ENCODE measurements at regions not wholly inside any gene's neighbourhood (a gene's known extent, or its start where the extent isn't known, plus 50 kb on each side); places are given as distances from the start of the nearest gene placed in this dataset.
"Not testable (repeated sequence)": the region's sequence is repeated elsewhere in the genome, so short reads cannot be mapped to it uniquely, and the experiment has no call there.

DNA sequence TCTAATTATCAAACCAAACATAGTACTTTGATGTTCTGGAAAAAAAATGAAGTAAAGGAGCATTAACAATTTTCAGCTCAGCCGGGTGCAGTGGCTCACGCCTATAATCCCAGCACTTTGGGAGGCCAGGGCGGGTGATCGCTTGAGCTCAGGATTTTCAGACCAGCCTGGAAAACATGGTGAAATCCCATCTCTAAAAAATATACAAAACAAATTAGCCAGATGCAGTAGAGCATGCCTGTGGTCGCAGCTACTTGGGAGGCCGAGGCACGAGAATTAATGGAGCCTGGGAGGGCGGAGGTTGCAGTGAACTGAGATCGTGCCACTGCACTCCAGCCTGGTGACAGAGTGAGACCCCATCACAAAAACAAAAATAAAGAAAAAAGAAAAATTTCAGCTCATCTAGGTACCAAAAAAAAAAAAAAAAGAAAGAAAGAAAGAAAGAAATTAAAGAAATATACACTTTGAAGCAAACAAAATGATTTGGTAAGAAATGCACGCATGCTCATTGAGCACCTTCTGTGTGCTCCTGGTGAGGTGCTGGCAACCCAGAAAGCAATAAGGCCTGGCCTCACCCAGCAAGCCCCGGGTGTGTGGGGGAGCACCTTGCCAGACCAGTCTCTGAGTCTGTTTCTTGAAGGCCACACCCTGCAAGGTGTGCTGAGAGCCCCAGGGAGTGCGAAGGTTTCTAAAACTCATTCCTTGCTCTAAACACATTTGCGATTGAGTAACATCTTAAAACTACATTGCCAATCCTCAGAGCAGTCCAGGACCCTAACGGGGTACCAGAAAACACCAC is 133.5 kb downstream of the TFCP2L1 start:
- no peak for DNase-seq

DNA sequence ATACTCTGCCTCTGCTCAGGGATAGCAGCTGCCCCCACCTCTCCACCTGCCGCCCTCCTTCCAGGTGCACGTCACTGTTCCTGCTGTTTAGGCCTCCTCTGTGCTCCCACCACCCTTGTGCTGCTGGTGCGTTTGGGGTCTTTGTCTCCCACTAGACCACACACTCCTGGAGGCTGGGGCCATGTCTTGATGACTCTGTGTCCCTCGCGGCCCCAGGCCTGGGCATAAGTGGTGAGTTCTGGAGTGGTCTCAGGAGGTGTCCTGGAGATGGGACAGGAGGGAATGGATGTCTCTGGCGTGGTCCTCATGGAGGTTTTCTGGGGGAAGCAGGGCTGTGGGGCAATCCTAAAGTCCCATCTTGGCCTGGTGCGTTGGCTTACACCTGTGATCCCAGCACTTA is 132.1 kb downstream of the TFCP2L1 start:
- DNase-seq: no peak

GRCh38 chr2:121153516-121153915 is 131.5 kb downstream of the TFCP2L1 start:
- no peak for DNase-seq

DNA sequence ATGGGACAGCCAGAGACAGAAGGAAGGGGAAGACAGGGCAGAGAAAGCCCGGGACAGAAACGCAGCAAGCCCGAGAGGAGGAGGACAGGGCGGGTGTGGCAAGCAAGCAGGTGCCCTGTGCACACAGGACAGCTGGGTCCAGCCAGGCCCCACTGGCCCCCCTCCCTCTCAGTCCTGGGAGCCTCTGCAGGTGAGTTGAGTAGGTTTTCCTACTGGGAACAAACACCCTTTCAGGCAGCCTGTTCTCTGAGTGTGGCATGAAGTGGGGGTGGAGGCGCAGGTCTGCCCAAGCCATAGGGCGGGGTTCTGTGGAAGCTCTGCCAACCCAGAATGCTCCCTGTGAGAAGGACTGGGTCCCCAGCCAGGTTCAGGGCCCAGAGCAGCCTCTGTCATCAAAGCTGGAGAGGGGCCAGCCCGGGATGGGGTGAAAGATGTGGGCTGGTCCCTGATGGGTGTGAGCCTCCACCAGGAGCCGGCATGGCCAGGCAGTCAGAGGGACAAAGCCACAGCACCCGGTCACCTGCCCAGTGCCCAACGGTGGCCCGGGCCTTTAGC is 129.4 kb downstream of the TFCP2L1 start:
- DNase-seq: no peak

- not testable (repeated sequence) for DNase-seq
Measured at GRCh38 chr2:121157481-121157880, 127.5 kb downstream of the TFCP2L1 start.

DNA sequence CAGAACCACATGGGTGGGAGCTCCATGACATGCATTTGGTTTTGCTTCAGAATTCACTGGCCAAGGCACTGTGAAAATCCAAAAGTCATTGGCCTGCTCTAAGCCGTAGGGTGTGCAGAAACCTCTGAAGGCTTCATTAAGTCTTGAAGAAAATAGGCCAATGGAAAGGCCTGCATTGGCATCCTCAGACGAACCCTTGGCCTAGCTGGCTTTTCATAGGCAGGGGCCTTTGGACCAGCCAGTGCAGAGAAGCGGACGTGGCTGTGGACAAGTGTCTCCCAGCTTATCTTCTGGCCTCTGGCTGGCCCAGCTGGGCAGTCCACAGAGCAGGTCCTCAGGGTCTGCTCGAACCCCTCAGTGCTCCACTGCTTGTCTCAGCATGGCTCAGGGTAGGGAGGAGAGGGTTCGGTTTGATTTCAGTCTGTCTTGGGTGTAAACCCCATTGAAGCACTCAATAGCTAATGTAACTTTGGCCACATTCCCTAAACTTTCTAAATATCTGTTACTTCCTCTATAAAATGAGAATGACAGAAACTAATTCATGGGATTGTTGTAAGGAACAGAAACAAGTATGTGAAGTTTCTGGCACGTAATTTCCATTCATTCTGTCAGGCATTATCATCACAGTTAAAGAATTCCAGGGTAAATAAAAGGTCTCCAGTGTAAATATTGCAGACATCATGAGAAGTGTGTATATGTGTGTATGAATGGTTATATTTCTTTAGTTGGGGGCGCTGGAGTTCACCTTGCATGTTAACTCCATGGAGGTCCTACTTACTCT is 125.5 kb downstream of the TFCP2L1 start:
- DNase-seq: no peak

DNA sequence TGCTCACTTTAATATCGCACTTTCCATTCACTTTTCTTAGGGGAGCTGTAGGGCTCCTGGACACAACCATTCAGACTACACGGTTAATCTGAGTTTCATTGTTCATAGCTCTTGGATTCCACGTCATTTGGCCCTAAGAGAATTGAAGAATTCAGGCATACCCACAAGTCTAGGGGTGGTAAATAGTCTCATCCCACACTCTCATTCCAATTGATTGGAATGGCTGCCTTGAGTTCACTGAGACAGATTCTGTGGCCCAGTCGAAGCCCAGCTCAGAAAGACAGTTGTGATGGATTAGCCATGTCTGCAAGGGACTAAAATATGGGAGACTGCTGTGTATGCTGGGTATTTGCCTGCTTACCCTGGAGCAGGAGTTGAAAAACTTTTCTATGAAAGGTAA is 124.6 kb downstream of the TFCP2L1 start:
- no peak for DNase-seq

- no peak for DNase-seq
Measured at GRCh38 chr2:121161272-121161671, 123.7 kb downstream of the TFCP2L1 start.

GRCh38 chr2:121162893-121163292 is 122.1 kb downstream of the TFCP2L1 start:
- DNase-seq: no peak

- DNase-seq: no peak
Measured at GRCh38 chr2:121164042-121164441, 121.0 kb downstream of the TFCP2L1 start.

DNA sequence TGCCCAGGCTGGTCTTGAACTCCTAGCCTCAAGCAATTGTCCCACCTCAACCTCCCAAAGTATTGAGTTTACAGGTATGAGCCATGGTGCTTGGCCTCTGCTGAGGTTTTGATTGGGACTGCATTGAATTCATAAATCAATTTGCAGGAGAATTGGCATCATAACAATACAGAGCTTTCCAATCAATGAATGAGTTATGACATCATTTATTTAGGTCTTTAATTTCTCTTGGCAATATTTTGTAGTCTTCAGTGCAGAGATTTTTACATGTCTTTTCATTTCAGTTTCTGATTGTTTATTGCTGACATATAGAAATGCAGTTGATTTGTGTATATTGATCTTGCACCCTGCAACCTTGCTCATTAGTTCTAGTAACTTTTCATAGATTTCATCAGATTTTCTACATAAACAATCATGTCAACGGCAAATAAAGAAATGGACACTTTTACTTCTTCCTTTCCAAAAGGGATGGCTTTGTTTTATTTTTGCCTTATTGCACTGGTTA is 119.9 kb downstream of the TFCP2L1 start:
- DNase-seq: no peak
